Transverse colon (tissue), 4 donors: ENCODE measurements at regions not wholly inside any gene's neighbourhood (a gene's known extent, or its start where the extent isn't known, plus 50 kb on each side); places are given as distances from the start of the nearest gene placed in this dataset.

ENCODE experiments used
- DNase-seq: peaks from one replicate; pipeline ENCODE4 v3.0.0-alpha.2; 2019
- H3K27ac ChIP-seq, 4 donors: fragments of 200-600 bp; sonication (generic); 2 replicates each; pipeline ENCODE4 v1.5.1; 2016 to 2018; ENCODE audit warnings: inconsistent platforms in 4 of 4
- H3K27me3 ChIP-seq: fragments of 200-600 bp; sonication (generic); 2 replicates; pipeline ENCODE4 v1.5.1; 2017; ENCODE audit warnings: inconsistent platforms
- H3K36me3 ChIP-seq, 4 donors: fragments of 200-600 bp; sonication (generic); 2 replicates each; pipeline ENCODE4 v1.5.1; 2017 to 2019; ENCODE audit warnings: inconsistent platforms in 4 of 4
- H3K4me1 ChIP-seq, 4 donors: fragments of 200-600 bp; sonication (generic); 2 replicates each; pipeline ENCODE4 v1.5.1; 2017 to 2020; ENCODE audit warnings: inconsistent platforms in 4 of 4
- H3K4me3 ChIP-seq, 4 donors: fragments of 200-600 bp; sonication (generic); 1 replicate in 1 of 4; 2 replicates in 3 of 4; pipeline versions ENCODE4 v1.5.1 to v1.6.1; 2017 to 2019; ENCODE audit warnings: inconsistent platforms in 4 of 4
- H3K9me3 ChIP-seq, 2 donors: fragments of 200-600 bp; sonication (generic); 2 replicates each; pipeline ENCODE4 v1.5.1; 2017 to 2019; ENCODE audit warnings: inconsistent platforms in 2 of 2
- EP300 ChIP-seq: sonication (generic); formaldehyde crosslinking; IDR thresholded peaks from one replicate; pipeline ENCODE4 v1.6.1; 2017; ENCODE audit warnings: antibody characterized with exemption, low read depth
- POLR2A ChIP-seq: fragments of 450-650 bp; IDR thresholded peaks from one replicate; pipeline ENCODE4 v1.6.1; 2016; ENCODE audit warnings: antibody characterized with exemption, mild to moderate bottlenecking, moderate library complexity
- POLR2AphosphoS5 ChIP-seq, 3 donors: sonication (generic); formaldehyde crosslinking; IDR thresholded peaks; one replicate each; pipeline ENCODE4 v1.6.1; 2016; ENCODE audit warnings: antibody characterized with exemption in 3 of 3
- WGBS, 2 donors: methylation state at CpG; one replicate each; pipeline ENCODE4 v1.1.5; 2018; ENCODE audit warnings: low coverage in 1 of 2; 5-methylcytosine and 5-hydroxymethylcytosine counted together
- in situ Hi-C, 4 donors: fragments of 200-750 bp; cut with MboI; loops; one replicate each; pipeline versions ENCODE4 v1.15.0 to v1.15.1; 2017; ENCODE audit warnings: low sequenced_read_pairs in 3 of 4, low pct_ligation_motif_present in 1 of 4, low pct_unique_long_range_greater_than_20kb in 1 of 4
- intact Hi-C: fragments of 100-400 bp; cut with DNase I; formaldehyde crosslinking; loops from one replicate; pipeline ENCODE4 v1.15.1; 2023; ENCODE audit warnings: low total_unique reads
- TF ChIP-seq, protein P1 (sequence below), 5 experiments: fragments of 200-600 bp in 3 of 5; fragments of 450-650 bp in 2 of 5; sonication (generic) in 3 of 5; IDR thresholded peaks; 1 replicate in 2 of 5; 2 replicates in 3 of 5; pipeline ENCODE4 v1.5.1; 2016 to 2017; ENCODE audit warnings: antibody characterized with exemption in 5 of 5, inconsistent platforms in 3 of 5, mild to moderate bottlenecking in 2 of 5, moderate library complexity in 1 of 5

DNA sequence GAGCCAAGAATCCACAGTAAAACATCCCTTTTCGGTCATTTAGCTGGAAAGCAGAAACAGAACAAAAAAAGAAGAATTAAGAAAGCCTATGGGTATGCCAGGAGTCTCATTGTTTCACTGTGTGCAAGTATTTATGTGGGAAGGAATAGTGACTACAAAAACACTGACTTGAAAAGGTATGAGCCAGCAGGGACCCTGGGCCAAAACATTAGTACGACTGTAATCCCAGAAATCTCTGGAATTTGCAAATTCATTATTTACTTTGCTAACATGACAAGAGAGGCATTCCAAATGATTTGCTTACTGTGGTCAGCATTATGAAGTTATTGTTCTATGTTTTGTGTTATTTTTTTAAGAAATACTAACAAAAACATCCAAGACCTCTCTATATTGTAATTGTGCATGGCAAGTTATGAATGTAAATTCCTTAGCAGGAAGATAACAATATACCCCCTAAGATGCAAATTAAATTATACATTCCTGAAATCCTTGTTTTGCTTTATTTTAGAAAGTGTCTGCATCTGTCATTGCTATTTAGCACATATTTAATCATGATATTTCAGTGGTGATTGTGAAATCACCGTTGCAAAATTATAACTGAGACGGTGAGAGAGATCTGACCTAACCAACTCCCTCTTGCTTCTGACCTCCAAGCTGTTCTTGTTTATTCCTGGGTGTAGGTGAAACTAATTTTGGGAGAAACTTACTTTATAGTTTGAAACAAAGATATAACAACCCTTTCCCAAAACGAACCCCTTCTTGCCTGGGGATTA, 299.2 kb downstream of the ZPLD1 start:
- no peak for DNase-seq
- no peaks in the 10 kb centered on the region for H3K36me3 ChIP-seq
- no peaks in the 10 kb centered on the region for H3K9me3 ChIP-seq
- intact Hi-C loops (no loop called here), in situ Hi-C loops (no loop called here)
- TF ChIP-seq POLR2A: no peak
- no peaks in the 10 kb centered on the region for H3K4me1 ChIP-seq
- H3K27me3 ChIP-seq: no peaks in the 10 kb centered on the region
- H3K27ac ChIP-seq: no peak overlapping the region
- H3K4me3 ChIP-seq: no peak overlapping the region
- WGBS, 2 donors: 57% methylated on average over 5 of the region's 5 CpGs

DNA sequence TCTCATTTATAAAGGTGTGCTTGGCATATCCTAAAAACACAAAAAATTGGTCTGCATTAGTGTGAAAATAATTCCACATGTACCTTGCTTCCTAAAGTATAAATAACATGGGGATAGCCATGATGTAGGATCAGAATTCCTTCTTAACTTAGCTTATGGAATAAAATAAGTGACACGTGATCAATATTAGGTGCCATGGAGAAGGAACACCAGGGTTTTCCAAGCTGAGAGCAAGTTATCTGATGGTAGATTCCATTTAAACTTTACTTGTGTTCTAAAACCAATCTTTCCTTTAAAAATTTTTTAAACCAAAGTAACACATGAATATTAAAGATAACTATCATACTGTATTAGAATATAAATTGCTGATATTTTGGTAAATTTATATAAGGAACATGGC, 300.5 kb downstream of the ZPLD1 start:
- no peaks in the 10 kb centered on the region for H3K9me3 ChIP-seq
- no peaks in the 10 kb centered on the region for H3K36me3 ChIP-seq
- H3K27ac ChIP-seq: no peak overlapping the region
- 86 to 88% methylated on average over 1 of the region's 1 CpG for WGBS, 2 donors
- H3K27me3 ChIP-seq: no peaks in the 10 kb centered on the region
- in situ Hi-C loops (no loop called here), intact Hi-C loops (no loop called here)
- no peak overlapping the region for H3K4me3 ChIP-seq
- no peaks in the 10 kb centered on the region for H3K4me1 ChIP-seq
- TF ChIP-seq, protein P1, sequence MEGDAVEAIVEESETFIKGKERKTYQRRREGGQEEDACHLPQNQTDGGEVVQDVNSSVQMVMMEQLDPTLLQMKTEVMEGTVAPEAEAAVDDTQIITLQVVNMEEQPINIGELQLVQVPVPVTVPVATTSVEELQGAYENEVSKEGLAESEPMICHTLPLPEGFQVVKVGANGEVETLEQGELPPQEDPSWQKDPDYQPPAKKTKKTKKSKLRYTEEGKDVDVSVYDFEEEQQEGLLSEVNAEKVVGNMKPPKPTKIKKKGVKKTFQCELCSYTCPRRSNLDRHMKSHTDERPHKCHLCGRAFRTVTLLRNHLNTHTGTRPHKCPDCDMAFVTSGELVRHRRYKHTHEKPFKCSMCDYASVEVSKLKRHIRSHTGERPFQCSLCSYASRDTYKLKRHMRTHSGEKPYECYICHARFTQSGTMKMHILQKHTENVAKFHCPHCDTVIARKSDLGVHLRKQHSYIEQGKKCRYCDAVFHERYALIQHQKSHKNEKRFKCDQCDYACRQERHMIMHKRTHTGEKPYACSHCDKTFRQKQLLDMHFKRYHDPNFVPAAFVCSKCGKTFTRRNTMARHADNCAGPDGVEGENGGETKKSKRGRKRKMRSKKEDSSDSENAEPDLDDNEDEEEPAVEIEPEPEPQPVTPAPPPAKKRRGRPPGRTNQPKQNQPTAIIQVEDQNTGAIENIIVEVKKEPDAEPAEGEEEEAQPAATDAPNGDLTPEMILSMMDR (IDR thresholded peaks at IDR 0.05): no peak
- TF ChIP-seq POLR2AphosphoS5 (IDR thresholded peaks at IDR 0.05) (no peak), POLR2A (no peak), EP300 (no peak)
- DNase-seq: no peak

DNA sequence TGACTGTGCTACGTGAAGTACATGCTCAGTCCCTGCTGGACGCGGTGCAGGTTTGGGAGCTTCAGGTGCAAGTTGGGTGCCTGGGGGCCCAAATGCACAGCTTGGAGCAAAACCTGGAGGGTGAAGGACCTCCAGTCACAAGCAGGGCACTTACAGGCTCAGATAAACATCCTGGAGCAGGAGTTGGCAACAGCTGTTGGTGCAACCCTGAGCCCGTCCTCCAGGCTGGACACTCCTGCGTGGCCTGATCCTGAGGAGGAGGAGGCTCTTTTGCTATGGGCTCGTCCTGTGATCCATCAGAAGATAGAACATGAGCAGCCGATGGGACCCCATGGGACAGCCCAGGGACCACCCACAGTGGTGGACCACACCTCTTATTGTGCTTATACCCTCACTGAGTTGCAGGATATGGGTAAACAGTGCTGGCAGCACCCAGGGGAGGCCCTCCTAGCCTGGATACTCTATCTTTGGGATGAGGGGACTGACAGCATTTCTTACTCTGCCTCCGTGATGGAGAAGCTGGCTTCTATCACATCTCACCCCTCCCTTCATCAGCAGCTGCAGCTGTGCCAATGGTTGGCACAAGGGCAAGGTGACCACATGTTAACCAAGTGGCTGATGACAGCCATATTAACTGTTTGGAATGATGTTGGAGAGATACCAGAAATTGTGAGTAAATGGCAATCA, 301.6 kb downstream of the ZPLD1 start:
- H3K4me3 ChIP-seq: no peak overlapping the region
- H3K27ac ChIP-seq: no peak overlapping the region
- TF ChIP-seq POLR2AphosphoS5 (IDR thresholded peaks at IDR 0.05) (no peak), EP300 (no peak), POLR2A (no peak)
- TF ChIP-seq, protein P1 (IDR thresholded peaks at IDR 0.05): no peak
- DNase-seq: no peak
- no peaks in the 10 kb centered on the region for H3K9me3 ChIP-seq
- in situ Hi-C loops (no loop called here), intact Hi-C loops (no loop called here)
- no peaks in the 10 kb centered on the region for H3K36me3 ChIP-seq
- 84 to 90% methylated on average over 4 to 8 of the region's 8 CpGs for WGBS, 2 donors
- H3K27me3 ChIP-seq: no peaks in the 10 kb centered on the region
- H3K4me1 ChIP-seq: no peaks in the 10 kb centered on the region

DNA sequence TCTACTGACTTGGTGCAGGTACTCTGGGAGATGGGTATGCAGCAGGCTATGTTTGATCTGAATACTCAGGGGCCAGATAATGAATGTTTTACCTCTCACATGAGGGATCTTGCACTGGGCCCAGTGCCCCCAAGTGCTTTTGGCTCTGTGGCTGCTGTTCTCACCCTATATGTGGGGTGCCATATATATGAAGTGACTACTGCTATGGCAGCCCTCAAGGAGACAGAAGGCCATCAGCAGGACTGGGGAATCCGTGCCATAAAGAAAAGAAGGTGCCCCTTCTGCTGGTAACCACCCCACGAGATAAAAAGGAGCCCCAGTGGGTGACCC, 302.1 kb downstream of the ZPLD1 start:
- H3K9me3 ChIP-seq: no peaks in the 10 kb centered on the region
- H3K4me3 ChIP-seq: no peak overlapping the region
- in situ Hi-C loops (no loop called here), intact Hi-C loops (no loop called here)
- H3K27me3 ChIP-seq: no peaks in the 10 kb centered on the region
- no peaks in the 10 kb centered on the region for H3K36me3 ChIP-seq
- WGBS, 2 donors: 57% methylated on average over 2 of the region's 2 CpGs; no CpG with 5 or more reads in 1 of the 2 donors
- no peaks in the 10 kb centered on the region for H3K4me1 ChIP-seq
- H3K27ac ChIP-seq: no peak overlapping the region
- TF ChIP-seq POLR2A (no peak), EP300 (no peak), POLR2AphosphoS5 (IDR thresholded peaks at IDR 0.05) (no peak)
- TF ChIP-seq, protein P1 (IDR thresholded peaks at IDR 0.05): no peak
- no peak for DNase-seq
